Pancreas (tissue), 10 donors: ENCODE measurements at regions not wholly inside any gene's neighbourhood (a gene's known extent, or its start where the extent isn't known, plus 50 kb on each side); places are given as distances from the start of the nearest gene placed in this dataset.
A peak's percentile ranks its signal among the peaks of the same experiment; 100 is the strongest.

ENCODE experiments used
- ATAC-seq, 4 donors: fragments of 200-7000 bp; cut with Tn5 transposase; one replicate each; pipeline versions ENCODE4 v1.8.0 to v1.9.1; 2020; ENCODE audit warnings: mild to moderate bottlenecking in 4 of 4, moderate library complexity in 4 of 4
- DNase-seq, 6 donors: peaks; one replicate each; pipeline ENCODE4 v3.0.0-alpha.2; 2020
- FAIRE-seq: peaks from 2 replicates; lab custom pipeline; 2012; peaks lifted over from hg19 to GRCh38; lab: Jason Lieb, UNC
- H3K27ac ChIP-seq, 4 donors: fragments of 200-600 bp; sonication (generic); 1 replicate in 3 of 4; 2 replicates in 1 of 4; pipeline versions ENCODE4 v1.5.0 to v1.8.0; 2020
- H3K27me3 ChIP-seq, 4 donors: fragments of 200-600 bp; one replicate each; pipeline ENCODE4 v1.8.0; 2021
- H3K36me3 ChIP-seq, 3 donors: fragments of 200-600 bp; sonication (generic) in 1 of 3; one replicate each; pipeline versions ENCODE4 v1.5.0 to v1.8.0; 2020 to 2021
- H3K4me1 ChIP-seq, 3 donors: fragments of 200-600 bp; one replicate each; pipeline ENCODE4 v1.8.0; 2021
- H3K4me3 ChIP-seq, 4 donors: fragments of 200-600 bp; sonication (generic) in 2 of 4; one replicate each; pipeline versions ENCODE4 v1.5.0 to v1.8.0; 2020 to 2021
- H3K9me3 ChIP-seq, 4 donors: fragments of 200-600 bp; one replicate each; pipeline ENCODE4 v1.8.0; 2021
- WGBS, 2 donors: extraction: QIAGEN DNeasy Blood & Tissue Kit; methylation state at CpG; one replicate each; pipeline ENCODE4 v1.1.7; 2013; 5-methylcytosine and 5-hydroxymethylcytosine counted together
- intact Hi-C, 3 donors: fragments of 100-400 bp; cut with DNase I; formaldehyde crosslinking; loops; one replicate each; pipeline versions ENCODE4 v1.11.1 to v1.14.2; 2022
- TF ChIP-seq, protein P1 (sequence below), 4 donors: fragments of 200-600 bp; sonication (generic) in 3 of 4; IDR thresholded peaks; one replicate each; pipeline versions ENCODE4 v1.5.0 to v1.8.0; 2021; ENCODE audit warnings: antibody characterized with exemption in 4 of 4
- donor health status: healthy with polysubstance abuse.
- donor health status: DM: no; HTN: no; CAD: no; lungs with moderate emphysema.
- donor health status: DM: no; HTN: no; CAD: no.
- donor health status: control.
- donor health status: control.
- donor health status: Bipolar disorder and iron deficiency.
- donor health status: DM: yes; HTN: yes; CAD: no.
- donor health status: DM: no; HTN: no; CAD: no.
- donor health status: DM: no; HTN: no; CAD: no.
- donor health status: DM: yes; HTN: yes; CAD: no.

DNA sequence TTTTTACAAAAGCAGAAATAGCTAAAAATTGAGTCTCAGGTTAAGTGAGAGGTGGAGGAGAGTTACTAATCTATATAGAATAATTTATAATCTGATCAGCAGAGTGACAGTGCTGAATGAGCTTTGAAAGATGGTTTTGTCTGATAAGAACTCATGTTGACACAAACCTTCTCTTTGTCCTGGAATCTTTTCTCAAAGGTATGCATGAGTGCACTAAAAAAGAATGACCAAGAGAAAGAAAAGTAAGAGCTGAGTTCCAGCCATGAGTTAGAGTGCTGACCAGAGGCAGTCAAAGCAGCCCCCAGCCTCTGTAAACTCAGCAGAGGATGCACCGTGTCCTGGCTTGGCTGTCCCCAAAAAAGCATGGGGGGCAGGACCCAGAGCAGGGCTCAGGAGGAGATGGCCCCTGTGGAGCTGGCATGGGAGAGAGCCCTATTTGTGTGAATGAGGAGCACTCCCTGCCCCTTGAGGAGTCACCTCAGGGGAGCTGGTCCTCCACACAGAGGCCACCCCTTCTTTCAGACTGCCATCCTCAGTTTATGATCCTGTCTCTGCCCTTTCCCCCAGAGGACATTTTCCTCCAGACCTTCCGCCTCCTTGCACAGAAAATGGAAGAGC lies 129.8 kb downstream of the SEC23A start:
- no peak for DNase-seq
- Histone ChIP-seq H3K4me1 (no peaks in the 10 kb centered on the region), H3K27ac (no peak overlapping the region), H3K27me3 (no peaks in the 10 kb centered on the region), H3K36me3 (no peaks in the 10 kb centered on the region), H3K9me3 (no peaks in the 10 kb centered on the region), H3K4me3 (no peak overlapping the region)
- WGBS, 2 donors, result 59 to 83% methylated on average over 2 of the region's 2 CpGs
- ATAC-seq, result no peak
- TF ChIP-seq, protein P1, sequence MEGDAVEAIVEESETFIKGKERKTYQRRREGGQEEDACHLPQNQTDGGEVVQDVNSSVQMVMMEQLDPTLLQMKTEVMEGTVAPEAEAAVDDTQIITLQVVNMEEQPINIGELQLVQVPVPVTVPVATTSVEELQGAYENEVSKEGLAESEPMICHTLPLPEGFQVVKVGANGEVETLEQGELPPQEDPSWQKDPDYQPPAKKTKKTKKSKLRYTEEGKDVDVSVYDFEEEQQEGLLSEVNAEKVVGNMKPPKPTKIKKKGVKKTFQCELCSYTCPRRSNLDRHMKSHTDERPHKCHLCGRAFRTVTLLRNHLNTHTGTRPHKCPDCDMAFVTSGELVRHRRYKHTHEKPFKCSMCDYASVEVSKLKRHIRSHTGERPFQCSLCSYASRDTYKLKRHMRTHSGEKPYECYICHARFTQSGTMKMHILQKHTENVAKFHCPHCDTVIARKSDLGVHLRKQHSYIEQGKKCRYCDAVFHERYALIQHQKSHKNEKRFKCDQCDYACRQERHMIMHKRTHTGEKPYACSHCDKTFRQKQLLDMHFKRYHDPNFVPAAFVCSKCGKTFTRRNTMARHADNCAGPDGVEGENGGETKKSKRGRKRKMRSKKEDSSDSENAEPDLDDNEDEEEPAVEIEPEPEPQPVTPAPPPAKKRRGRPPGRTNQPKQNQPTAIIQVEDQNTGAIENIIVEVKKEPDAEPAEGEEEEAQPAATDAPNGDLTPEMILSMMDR (IDR thresholded peaks at IDR 0.05), result no peak
- no peak for FAIRE-seq
- intact Hi-C loops, result no loop called here

DNA sequence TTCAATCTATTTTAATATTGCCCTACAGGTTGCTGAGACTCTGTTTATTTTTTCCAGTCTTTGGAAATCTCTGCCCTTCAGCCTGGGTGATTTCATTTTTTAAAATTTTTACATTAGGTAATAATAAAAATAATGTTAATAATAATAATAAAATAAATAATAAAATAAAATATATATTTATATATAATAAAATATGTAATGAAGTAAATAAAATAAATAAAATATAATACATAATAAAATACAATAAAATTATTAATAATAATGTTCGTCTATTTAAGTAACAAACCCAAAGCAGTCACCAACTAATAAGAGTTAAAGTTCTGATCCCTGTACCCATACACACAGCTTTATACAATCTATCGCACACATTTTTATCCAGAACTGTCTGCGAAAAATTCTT lies 130.5 kb downstream of the SEC23A start:
- 74 to 89% methylated on average over 3 of the region's 3 CpGs for WGBS, 2 donors
- peak; percentile 90 for FAIRE-seq
- no peak for ATAC-seq
- H3K27ac ChIP-seq, result no peak overlapping the region
- H3K4me1 ChIP-seq, result no peaks in the 10 kb centered on the region
- DNase-seq, result no peak
- H3K4me3 ChIP-seq, result no peak overlapping the region
- H3K9me3 ChIP-seq, result no peaks in the 10 kb centered on the region
- no peaks in the 10 kb centered on the region for H3K36me3 ChIP-seq
- TF ChIP-seq, protein P1 (IDR thresholded peaks at IDR 0.05), result no peak
- no peaks in the 10 kb centered on the region for H3K27me3 ChIP-seq
- intact Hi-C loops, result no loop called here

DNA sequence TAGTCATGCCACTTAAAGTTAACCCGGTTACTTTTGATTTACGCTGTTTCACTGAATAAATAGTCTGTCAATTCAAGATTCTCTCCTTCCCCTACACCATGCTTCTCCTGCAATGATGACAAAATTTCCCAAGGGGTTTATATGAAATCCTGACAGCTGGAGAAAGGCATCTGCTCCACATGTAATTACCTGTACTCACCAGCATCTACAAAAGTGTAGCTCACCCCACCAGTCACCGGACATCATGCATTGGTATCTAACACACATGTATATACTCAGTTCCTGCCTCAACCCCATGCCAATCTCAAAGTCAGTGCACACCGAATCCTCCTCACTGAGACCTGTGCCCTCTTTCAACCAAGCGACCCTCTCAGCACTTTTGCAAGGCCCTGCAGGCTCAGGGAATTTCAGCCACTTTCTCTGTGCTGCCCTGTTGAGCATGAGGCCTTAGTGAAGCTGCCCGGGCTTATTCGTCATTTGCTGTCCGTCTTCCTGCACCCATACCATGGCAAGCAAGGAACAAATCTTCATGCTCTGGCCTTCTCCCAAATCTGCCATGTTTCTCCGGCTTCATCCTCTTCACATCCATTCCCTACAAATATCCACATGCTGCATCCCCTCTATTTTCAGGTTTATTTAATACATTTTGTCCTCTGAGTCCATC lies 131.6 kb downstream of the SEC23A start:
- 79% methylated on average over 9 of the region's 9 CpGs for WGBS, 2 donors
- TF ChIP-seq, protein P1 (IDR thresholded peaks at IDR 0.05), result no peak
- no peak for DNase-seq
- no peaks in the 10 kb centered on the region for H3K27me3 ChIP-seq
- H3K4me3 ChIP-seq, result no peak overlapping the region
- H3K4me1 ChIP-seq, result no peaks in the 10 kb centered on the region
- H3K9me3 ChIP-seq, result no peaks in the 10 kb centered on the region
- intact Hi-C loops, result no loop called here
- H3K27ac ChIP-seq, result no peak overlapping the region
- H3K36me3 ChIP-seq, result no peaks in the 10 kb centered on the region
- no peak for FAIRE-seq
- ATAC-seq, result no peak

DNA sequence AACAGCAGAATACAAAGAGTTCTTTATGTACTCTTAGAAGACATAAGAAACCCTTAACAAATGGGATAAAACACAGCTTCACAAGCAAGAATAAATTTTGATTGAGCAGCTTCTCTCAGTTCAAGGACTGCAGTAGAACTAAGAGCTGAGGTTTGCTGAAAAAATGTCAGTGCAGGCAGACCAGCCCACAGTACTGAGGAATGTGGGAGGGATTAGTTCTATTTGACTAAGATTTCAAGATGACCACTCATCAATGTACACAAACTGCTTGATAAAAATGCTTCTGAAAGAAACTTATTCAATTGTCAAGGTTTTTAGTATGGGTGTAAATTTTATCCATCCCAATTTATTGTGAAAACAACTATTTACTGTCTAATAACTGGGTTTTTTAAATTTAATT lies 138.4 kb downstream of the SEC23A start:
- Histone ChIP-seq H3K27ac (no peak overlapping the region), H3K4me3 (no peak overlapping the region), H3K36me3 (no peaks in the 10 kb centered on the region), H3K9me3 (no peaks in the 10 kb centered on the region), H3K27me3 (no peaks in the 10 kb centered on the region), H3K4me1 (no peaks in the 10 kb centered on the region)
- intact Hi-C loops, result no loop called here
- DNase-seq (no peak), FAIRE-seq (no peak), ATAC-seq (no peak)
- TF ChIP-seq, protein P1 (IDR thresholded peaks at IDR 0.05), result no peak

DNA sequence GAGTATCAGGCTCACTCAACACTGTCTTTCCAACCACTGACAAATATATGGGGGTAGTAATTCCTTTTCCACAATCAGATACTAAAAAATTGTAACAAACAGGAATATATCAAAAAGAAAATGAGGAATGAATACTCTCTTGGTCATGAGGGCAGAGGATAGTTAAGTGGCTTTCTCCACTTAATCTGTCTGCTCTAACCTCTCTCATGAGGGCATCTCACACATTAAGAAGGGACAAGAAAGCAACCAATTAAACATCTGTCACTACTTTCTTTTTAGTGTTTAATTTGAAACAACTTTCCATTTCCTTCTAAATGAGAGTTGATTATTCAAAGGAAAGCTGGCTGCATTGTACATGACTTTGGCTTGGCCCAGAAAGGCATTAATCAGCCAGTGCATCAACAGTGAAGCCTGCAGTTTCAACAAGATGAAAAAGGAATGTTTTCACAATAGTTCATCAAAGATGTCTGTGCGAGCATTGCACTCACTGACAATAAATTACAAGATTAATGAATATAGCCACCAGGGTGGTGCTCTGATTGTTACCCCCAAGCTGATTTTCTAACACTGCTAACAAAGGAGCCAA lies 142.0 kb downstream of the SEC23A start:
- Histone ChIP-seq H3K27me3 (no peaks in the 10 kb centered on the region), H3K4me3 (no peak overlapping the region), H3K4me1 (no peaks in the 10 kb centered on the region), H3K9me3 (no peaks in the 10 kb centered on the region), H3K36me3 (no peaks in the 10 kb centered on the region), H3K27ac (no peak overlapping the region)
- TF ChIP-seq, protein P1 (IDR thresholded peaks at IDR 0.05), result no peak
- no peak for DNase-seq
- 45 to 58% methylated on average over 1 of the region's 1 CpG for WGBS, 2 donors
- no peak for ATAC-seq
- intact Hi-C loops, result no loop called here
- FAIRE-seq, result no peak
